Retina (tissue), 1 donor: ENCODE measurements at regions not wholly inside any gene's neighbourhood (a gene's known extent, or its start where the extent isn't known, plus 50 kb on each side); places are given as distances from the start of the nearest gene placed in this dataset.
A peak's percentile ranks its signal among the peaks of the same experiment; 100 is the strongest.
"Not testable (repeated sequence)": the region's sequence is repeated elsewhere in the genome, so short reads cannot be mapped to it uniquely, and the experiment has no call there.

Source experiments
- DNase-seq: peaks from one replicate; pipeline ENCODE4 v3.0.0-alpha.2; 2016

DNA sequence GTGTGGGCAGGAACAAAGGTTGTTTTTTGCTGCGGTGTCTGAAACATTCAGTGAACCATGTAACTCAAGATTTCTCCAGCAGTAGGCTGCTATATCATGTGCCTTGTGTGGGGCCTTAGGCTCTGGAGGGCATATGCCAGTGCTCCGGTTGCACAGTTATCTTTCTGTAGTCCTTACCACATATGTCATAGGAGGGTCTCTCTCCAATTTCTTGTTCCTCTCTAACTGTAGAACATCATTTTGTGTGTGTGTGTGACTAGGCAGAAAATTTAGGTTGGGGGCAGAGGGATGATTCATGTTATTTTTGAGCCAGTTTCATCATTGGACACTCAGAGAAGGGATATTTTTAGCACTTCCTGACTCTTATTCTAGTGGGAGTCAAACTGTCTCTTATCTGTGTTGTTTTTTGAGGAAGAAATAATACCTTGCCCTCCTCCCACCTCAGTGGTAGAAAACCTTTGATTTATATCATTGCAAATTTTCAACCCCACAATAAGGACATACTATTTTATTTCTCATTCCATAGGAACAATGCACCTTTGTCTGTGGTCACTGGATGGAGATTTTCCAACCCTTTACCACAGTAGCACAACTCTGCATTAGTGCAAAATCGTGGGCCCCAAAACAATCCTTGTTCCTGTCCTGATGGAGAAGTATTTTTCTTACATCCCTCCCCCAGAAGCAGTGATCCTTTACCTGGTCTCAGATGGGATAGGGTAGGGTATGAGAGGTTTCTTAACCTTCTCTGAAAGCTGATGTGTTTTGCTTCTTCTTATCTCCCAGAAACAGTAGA lies 113.9 kb downstream of the CCDC74A start:
- DNase-seq = no peak

DNA sequence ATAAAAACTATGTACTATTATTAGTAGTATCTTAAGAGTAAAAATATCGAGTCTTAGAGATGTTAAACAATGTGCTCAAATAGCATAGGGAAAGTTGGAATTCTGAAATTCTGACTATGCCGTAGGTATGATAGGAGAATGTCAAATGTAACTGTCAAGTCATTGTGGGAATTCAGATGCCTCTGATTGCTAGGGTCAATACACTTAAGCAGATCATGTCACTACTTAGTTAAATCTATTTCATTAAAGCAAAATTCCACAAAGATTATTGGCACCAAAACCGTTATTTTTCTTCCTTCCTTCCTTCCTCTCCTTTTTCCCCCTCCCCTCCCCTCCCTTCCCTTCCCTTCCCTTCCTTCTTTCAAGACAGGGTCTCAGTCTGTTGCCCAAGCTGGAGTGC lies 115.5 kb downstream of the CCDC74A start:
- DNase-seq = not testable (repeated sequence)

DNA sequence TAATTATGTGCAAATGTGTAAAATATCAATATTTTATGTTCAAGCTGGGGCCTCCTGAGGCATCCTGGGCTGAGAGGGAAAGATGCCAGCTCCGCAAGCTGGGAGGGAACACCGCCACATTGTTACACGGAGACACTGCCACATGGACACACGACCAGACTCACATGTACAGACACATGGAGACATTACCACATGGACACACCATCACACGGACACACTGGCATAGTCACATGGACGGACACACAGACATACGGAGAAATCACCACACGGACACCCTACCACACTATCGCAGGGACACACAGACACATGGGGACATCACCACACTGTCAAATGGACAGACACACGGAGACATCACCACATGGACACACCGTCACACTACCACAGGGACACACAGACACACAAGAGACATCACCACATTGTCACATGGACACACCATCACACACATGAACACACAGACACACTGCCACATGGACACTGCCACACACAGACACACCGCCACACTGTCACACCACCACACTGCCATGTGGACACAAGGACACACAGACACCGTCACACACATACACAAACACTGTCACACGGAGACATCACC lies 117.6 kb downstream of the CCDC74A start:
- no peak for DNase-seq

DNA sequence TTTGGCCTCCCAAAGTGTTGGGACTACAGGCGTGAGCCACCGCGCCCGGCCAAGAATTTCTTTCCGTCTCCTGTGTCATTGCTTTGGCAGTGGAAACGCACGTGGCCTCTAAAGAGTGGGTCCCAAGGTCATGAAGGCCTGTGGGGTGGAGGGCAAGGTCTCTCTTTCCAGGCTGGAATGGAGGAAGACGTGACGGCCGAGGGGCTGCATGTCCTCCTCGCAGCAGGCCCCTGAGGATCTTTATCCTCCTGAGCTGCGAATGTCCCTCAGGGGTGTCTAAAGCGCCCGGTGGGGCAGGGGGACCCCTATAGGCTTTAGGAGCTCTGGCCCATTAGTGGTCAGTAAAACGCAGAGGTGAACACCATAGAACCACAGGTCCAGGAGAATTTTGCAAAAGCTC lies 118.5 kb downstream of the CCDC74A start:
- not testable (repeated sequence) for DNase-seq

DNA sequence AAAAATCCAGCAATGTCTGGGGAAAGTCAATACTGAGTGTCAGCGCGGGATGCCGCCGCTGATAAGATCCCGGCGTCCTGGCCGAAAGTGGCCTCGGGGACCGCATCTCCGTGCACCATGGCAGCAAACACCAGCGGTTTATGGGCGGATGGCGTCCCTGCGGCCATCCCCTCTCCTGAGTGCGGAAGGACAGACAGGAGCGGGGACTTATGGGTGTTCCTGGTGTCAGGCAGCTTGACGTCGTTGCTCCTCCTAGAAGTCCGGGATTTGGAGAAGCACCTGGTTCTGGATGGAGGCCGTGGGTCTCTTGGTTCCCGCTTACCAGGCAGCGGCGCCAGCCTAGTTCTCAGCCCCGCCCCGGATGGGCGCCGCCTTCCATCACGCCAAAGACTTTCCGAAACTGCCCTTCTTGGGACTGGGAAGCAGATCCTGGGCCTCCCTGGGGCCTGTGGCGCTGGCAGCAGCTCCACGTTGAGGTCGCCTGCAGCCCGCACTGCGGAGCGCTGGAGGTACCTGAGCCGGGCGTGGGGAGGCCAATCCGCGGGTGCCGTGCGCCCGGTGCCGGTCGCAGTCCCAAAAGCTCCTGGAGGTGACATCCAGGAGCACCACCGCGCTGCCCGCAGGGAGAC lies 119.1 kb downstream of the CCDC74A start:
- DNase-seq = peak; percentile 50

DNA sequence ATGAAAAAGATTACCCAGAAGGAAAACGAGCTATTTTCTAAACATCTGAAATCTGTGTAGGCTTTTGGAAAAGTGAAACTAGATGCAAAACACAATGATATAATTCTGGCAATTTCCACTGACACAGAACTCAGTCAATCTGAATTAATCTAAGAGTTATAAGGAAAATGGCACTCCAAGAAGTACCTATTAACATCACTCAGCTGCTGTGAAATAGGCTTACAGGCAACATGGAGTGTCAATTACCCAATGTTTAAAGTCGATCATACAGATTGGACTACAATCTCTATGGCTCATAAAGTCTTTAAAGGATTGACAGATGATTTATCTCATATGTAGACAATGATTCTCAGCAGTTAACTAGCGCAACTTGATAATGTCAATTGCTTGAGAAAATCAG lies 120.9 kb downstream of the CCDC74A start:
- not testable (repeated sequence) for DNase-seq

DNA sequence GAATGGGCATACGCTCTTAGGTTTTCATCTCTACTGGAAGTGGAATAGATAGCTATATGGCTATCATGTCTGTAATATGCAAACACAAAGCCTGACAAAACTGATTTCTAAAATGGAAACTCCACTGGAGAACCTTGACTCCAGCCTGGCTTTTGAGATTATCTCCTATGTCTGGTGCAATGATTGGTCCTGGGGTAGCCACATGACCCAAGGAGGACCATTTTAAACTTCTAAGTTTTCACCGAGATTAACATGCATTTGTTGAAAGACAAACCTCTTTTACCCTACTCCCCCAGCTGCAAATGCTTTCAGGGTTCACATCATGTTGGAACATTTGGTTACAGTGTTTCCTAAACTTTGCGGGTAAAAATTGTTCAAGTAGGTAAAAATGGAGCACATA lies 124.6 kb downstream of the CCDC74A start:
- not testable (repeated sequence) for DNase-seq

DNA sequence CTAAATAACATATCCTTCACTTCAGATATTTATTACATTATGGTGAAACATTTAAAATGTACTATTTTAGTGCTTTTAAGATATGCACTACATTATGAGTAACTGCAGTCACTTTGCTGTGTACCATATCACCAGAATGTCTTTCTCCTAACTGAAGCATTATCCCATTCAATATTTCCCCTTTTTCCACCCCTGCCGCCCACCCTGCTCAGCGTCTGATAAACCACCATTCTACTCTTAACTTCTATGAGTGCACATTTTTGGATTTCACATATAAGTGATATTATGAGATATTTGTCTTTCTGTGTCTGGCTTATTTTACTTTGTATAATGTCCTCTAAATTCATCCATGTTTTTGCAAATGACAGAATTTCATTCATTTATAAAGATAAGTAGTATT lies 126.4 kb downstream of the CCDC74A start:
- DNase-seq = not testable (repeated sequence)

DNA sequence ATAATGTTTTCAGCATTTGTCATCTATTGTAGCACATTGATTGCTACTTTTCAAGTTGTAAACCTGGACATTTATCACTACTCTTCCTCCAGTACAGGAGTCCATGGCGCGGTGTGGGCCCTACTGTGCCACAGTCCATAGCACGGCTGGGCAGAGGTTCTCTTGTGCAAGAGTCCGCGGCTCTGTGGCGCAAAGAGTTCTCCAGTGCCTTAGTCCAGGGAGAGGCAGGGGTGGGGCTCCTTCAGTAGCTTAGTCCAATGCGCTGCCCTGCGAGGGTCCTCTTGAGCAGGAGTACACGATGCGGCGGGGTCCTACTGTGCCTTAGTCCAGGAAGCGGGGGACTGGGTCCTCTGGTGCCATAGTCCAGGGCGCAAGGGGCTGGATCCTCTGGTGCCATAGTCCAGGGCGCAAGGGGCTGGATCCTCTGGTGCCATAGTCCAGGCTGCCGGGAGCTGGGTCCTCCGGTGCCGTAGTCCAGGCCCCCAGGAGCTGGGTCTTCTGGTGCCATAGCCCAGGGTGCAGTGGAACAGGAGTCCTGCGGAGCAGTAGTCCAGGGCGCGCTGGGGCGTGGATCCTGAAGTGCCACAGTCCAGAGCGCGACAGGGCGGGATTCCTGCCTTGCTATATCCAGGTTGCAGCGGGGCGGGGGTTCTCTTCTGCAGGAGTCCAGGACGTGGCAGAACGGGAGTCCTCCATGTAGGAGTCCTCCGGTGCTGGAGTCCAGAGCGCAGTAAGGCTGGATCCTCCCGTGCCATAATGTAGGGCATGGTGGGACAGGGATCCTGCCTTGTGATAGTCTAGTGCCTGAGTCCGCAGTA lies 129.3 kb downstream of the CCDC74A start:
- DNase-seq = no peak

DNA sequence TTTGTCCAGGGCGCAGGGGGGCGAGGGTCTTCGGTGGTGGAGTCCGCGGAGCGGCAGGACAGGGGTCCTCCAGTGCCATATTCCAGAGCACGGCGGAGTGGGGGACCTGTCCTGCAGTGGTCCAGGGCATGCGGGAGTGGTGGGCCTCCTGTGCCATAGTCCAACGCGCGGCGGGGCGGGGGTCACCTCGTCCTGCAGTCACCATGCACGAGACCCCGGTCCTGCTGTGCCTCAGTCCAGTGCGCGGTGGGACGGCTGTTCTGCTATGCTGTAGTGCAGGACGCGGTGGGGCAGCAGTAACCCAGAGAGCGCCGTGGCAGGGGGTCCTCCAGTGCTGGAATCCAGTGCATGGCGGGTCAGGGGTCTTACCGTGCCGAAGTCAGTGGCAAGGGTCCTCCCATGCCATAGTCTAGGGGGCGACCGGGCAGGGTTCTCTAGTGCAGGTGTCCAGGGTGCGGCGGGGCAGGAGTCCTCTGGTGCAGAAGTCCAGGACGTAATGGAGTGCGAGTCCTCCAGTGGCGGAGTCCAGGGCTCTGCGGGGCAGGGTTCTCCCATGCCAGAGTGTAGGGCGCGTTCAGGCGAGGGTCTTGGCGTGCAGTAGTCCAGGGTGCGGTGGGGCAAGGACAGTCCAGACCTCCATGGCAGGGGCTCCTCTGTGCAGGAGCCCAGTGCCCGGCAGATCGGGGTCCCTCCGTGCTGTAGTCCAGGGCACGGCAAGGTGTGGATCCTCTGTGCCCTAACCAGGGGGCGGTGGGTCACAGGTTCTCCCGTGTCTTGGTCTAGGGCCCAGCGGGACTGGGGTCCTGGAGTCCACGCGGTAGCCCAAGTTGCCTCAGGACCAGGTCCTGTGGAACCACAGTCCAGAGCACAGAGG lies 130.4 kb downstream of the CCDC74A start:
- no peak for DNase-seq

DNA sequence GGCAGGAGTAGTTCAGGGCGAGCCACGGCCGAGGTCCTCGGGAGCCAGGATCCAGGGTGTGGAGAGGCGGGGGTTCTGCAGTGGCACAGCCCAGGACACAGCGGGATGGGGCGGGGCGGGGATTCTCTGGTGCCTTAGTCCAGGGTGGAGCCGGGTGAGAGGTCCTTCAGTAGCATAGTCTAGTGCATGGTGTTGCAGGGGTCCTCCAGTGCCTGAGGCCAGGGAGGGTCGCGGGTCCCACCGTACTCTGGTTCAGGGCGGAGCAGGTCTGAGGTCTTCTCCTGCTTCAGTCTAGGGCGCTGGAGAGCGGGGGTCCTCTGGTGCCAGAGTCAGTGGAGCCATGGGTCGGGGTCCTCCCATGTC lies 131.1 kb downstream of the CCDC74A start:
- DNase-seq = no peak

DNA sequence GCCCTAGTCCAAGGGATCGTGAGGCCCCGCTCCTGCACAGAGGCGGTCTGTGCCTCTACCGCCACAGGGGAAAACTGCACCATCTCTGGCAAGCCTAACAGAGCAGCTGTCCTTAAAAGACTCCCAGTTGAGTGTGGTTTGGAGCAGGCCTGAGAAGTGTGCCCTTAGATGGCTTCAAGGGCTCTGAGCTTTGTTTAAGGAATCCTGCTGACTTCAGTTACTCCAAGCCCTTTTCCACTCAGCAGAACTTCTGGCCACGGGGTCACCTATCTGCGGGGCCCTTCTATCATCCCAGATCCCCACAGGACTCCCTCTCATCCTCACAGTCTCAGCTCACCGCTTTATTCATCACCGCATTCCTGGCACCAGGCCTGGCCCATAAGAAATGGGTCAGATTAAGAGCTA lies 131.5 kb downstream of the CCDC74A start:
- no peak for DNase-seq

DNA sequence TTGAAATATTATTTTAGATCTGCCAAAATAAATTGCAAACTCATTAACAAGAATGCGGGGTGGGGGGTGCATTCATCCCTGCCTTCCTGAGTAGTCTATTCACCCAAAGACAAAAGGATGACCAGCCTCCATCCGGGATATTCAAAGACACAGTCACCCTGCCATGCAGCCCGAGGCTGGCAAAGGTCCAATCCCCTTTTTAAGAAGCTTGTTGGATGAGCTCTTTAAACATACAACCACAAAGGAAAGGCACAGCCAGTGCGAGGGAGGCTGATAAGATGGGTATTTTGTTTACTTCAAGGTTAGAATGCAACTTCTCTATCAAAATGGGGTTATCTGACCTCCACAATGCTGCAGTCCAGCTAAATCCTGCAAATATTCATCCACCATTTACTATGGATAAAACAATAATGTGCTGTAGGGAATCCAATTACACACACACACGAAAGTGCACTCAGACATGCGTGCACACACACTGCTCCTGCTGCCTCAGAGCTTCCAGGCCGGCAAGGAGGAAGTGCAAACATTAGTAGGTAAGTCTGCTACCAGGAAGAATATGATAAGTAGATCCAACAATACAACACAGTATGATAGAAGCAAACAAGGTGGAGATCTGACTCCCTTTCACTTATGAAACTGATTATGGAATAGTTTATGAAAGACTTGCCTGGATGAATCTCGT lies 133.6 kb downstream of the CCDC74A start:
- DNase-seq = not testable (repeated sequence)

DNA sequence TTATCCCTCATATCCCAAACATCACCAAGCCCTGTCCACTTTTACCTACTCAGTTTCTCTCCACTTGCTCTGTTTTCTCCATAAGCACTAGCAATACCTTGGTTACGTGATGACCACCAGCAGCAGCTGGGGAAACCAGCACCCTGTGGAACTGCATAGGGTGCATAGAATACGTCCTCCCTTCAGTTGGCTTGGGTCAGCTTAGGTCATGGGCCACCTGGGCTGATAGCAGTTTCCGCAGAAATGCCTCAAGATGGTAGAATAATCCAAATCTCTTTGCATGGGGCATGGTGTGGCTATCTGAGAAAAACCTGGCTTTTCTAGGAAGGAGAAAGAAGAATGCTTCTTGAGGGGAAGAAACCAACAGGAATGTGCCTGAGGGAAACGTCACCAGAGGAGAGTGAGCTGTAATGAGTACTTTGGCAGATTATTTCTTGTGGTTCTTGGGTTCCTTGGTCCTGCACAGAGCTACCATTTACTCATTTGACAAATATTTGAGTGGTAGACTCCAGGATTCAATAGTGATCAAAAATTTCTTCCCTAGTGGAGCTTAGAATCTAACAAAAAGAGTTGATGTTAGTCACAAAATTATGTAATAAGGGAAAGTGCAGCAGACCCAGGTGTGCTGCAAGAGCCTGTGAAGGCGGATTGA lies 134.3 kb downstream of the CCDC74A start:
- DNase-seq = not testable (repeated sequence)

DNA sequence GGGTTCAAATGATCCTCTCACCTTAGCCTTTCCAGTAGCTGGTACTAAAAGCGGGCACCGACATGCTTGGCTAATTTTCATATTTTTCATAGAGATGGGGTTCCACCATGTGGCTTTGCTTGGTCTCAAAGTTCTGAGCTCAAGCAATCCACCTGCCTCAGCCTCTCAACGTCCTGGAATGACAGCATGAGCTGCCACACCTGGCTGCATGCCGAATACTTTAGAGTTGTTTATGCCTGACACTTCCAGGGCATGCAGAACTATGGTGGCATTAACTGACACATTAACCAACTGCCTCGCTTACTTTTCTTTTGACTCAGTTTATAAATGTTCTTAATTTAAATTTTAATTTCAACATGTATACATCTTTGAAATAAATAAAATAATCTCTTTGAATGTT lies 135.8 kb downstream of the CCDC74A start:
- DNase-seq = not testable (repeated sequence)

DNA sequence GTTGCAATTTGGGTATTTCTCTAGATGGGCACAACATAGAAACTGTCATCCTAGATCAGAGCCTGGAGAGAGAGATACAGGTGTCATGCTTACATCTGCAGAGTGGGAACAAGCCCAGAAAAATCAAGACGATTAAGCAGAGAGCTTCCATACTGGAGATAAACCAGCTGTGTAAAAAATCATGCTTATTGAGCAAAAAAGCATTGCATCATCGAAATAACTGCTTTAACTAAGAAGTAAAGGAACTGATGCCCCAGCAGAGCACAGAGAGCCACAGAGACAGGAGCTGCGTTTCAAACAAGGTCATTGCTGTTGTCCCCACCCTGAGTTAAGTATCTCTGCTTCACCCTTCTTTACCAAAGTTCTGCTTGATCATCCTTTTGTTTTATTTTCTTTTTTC lies 138.0 kb downstream of the CCDC74A start:
- DNase-seq = not testable (repeated sequence)

DNA sequence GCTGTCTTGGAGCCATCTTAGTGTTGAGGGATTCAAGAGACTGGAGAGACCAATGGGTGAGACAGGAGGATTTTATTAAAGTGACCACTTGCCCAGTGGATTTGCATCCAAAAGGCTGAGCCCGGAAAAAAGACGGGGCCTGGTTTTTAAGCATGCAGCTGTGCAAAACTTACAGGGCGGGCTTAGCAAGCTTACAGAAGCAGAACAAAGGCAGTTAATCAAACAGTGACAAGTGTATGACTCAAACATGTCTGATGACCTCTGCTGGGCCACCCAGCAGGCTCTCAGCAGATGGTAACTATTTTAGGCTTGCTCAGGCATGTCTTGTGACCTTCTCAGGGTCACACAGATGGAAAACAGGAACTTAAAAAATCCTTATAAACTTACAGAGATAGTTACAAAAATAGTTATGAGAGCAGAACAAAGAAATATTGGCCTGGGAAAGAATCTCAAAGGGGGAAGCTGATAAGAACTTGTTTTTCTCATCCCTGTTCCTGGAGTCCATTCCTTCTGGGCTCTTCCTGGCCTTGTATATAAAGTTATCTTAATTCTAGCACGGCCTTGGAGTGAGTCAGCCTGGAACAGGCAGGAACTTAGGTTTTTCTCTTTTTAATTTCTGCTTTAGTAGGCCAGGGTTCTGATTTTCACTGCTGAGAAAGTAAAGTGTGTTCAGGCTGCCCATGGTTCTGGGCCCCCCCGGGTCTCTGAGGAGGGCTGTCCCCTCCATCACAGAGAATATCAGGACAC lies 141.3 kb downstream of the CCDC74A start:
- DNase-seq = not testable (repeated sequence)

DNA sequence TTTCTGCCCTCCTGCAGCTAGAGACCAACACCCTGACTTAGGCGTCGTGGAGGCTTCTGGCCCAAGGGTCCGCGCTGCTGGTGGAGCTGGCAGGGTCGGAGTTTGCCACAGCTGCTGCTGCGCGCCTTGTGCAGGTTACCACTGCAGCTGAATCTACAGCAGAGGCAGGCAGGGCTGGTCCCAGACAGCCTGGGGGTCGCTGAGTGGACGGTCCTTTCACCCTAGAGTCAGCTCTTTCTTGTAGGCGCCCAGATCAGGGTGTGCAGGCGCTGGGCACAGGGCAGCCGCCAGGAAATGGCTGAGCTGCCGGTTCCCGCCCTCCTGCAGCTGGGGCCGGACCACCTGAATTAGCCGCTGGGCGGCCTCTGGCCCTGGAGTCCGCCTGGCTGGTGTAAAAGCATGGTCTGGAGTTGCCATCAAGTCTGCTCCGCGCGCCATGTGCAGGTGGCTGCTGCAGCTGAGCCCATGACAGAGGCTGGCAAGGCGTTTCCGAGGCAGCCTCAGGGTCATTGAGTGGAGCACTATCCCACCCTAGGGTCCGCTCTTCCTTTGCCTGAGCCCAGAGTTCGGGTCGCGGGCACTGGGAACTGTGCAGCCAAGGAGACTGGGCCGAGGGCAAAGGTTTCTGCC lies 144.3 kb downstream of the CCDC74A start:
- peak; percentile 45 for DNase-seq

DNA sequence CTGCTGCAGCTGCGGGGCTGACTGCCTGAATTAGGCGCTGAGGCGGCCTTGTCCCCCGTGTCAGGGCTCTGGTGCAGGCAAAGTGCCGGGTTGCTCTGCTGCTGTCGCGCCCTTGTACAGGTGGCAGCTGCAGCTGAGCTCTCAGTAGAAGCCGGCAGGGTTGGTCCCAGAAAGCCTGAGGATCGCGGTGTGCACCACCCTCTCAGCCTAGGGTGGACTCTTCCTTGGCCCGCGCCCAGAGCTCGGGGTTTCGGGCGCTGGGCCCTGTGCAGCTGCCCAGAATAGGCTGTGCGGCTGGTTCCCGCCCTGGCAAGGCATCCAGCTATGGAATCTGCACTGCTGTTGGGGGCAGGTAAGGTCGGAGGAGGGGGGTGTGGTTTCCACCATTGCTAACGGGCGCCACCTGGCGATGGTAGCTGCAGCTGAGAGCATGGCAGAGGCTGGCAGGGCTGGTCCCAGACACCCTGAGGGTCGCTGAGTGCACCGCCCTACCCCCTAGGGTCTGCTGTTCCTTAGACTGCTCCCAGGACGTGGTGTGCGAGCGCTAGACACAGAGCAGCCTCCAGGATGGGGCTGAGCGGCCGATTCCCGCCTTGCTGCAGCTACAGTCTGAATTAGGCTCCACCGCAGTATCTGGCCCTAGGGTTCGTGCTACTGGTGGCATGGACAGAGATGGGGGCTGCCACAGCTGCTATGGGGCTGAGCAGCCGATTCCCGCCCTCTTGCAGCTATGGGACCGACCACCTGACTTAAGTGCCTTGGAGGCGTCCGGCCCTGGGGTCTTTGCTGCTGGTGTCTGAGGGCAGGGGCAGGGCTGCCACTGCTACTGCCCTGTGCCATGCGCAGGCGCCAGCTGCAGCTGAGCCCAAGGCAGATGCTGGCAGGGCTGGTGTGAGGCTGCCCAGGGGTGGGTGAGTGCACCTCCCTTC lies 145.0 kb downstream of the CCDC74A start:
- peak; percentile 86 for DNase-seq
